GM12865 (cell line): ENCODE measurements at regions not wholly inside any gene's neighbourhood (a gene's known extent, or its start where the extent isn't known, plus 50 kb on each side); places are given as distances from the start of the nearest gene placed in this dataset.
"Not testable (repeated sequence)": the region's sequence is repeated elsewhere in the genome, so short reads cannot be mapped to it uniquely, and the experiment has no call there.

Experiments used
- DNase-seq: peaks from one replicate; pipeline ENCODE4 v3.0.0; 2010; ENCODE audit warnings: low read depth
- H3K4me3 ChIP-seq: 2 replicates; pipeline ENCODE4 v1.5.1; 2011; ENCODE audit warnings: mild to moderate bottlenecking, low read depth, low read length, control low read depth
- TF ChIP-seq, protein P1 (sequence below): IDR thresholded peaks from 2 replicates; pipeline ENCODE4 v1.5.1; 2011; ENCODE audit warnings: low read length, control low read depth, low read depth, inconsistent platforms; ENCODE audit not compliant: insufficient read depth; ENCODE audit errors: missing control alignments

DNA sequence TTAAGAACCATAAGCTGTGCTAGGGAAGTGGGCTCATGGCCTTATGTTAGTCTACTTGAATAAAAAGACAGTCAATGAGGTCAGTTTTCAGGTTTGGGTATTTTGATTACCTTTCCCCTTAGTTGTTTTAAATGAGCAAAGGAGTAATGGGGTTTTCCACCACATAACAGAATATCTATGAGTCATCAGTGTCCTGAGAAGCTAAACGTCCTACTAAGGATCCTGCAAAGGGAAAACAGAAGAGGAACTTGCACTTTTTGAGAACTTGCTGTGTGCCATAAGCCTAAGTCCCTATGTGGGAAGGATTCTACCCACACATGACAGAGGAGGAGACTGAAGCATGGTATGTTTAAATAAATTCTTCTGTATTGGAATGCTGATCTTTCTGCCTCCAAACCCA lies 292.8 kb upstream of the TMC3 start:
- peak; percentile 36 for DNase-seq
- H3K4me3 ChIP-seq: no peak overlapping the region
- TF ChIP-seq, protein P1, sequence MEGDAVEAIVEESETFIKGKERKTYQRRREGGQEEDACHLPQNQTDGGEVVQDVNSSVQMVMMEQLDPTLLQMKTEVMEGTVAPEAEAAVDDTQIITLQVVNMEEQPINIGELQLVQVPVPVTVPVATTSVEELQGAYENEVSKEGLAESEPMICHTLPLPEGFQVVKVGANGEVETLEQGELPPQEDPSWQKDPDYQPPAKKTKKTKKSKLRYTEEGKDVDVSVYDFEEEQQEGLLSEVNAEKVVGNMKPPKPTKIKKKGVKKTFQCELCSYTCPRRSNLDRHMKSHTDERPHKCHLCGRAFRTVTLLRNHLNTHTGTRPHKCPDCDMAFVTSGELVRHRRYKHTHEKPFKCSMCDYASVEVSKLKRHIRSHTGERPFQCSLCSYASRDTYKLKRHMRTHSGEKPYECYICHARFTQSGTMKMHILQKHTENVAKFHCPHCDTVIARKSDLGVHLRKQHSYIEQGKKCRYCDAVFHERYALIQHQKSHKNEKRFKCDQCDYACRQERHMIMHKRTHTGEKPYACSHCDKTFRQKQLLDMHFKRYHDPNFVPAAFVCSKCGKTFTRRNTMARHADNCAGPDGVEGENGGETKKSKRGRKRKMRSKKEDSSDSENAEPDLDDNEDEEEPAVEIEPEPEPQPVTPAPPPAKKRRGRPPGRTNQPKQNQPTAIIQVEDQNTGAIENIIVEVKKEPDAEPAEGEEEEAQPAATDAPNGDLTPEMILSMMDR: no peak

DNA sequence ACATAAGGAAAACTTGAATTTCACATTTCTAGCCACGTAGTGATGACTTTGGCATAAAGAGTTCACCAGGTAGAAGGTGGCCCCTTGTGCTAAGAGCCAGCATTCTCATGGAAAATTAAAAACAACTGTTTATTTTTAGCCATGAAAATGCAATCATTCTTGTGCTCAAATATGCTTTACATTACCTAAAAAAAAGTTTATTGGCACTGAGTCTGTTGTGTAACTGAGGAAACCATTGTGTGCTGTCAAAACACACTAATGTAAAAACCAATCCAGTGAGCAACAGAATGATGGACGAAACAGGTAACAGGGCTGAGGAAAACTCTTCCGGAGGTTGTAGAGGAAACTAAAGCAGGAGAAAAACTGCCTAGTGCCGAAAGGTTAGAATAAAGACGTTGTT lies 287.0 kb upstream of the TMC3 start:
- TF ChIP-seq, protein P1: no peak
- DNase-seq: no peak
- no peak overlapping the region for H3K4me3 ChIP-seq

DNA sequence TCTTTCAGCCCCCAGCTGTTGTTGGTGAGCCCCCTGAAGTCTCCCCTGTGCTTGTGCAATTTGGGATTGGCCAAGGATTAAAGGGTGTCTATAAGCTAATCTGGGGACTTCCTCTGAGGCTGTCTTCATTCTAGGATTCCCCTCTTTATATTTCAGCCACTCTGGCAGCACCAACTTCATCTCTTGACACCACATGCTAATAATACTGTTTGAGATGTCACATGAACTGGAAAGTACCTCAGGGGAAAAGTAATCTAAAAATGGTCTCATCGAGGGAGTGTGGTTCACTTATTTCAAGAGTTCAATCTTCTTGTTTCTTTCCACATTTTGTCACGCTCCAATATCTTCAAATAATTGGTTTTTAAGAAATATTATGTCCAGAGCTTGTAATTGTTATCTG lies 279.2 kb upstream of the TMC3 start:
- TF ChIP-seq, protein P1: no peak
- no peak overlapping the region for H3K4me3 ChIP-seq
- DNase-seq: peak; percentile 35

DNA sequence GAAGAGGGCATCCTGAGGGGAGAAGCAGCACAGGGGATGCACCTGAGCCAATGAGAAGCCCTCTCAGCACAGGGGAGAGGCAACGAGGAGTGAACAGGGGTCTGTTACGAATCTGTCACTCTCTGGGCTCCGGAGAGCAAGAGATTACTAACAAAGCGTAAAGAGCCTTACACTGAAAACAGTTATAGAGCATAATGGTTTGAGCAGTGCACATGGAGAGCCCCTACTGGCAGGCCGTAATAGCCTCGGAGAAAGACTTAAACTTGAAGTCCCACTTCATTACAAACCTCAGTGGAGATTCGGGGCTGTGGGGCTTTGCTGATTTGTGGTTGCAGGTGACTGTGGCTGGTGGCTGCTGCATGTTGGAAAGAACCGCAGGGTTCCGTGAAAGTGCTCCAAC lies 271.5 kb upstream of the TMC3 start:
- DNase-seq: no peak
- no peak overlapping the region for H3K4me3 ChIP-seq
- TF ChIP-seq, protein P1: no peak

DNA sequence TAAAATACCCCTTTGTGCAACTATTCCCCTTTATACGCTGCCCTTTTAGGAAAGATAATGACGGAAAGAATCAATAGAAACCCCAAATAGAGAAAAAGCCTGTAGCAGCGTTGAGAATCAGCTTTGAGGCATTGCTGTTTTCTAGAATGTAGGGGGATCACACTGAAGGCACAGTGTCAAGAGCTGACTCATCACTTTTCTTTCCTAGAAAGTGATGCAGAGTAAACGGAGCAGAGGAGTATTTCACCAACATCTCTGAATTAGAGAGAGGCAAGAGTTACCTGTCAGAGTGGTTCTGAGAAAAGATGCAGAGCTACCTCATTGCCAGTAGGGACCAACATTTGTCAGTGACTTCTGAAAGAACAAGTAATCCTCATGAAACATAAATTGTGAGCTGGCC lies 269.8 kb upstream of the TMC3 start:
- DNase-seq: no peak
- no peak overlapping the region for H3K4me3 ChIP-seq
- TF ChIP-seq, protein P1: no peak

DNA sequence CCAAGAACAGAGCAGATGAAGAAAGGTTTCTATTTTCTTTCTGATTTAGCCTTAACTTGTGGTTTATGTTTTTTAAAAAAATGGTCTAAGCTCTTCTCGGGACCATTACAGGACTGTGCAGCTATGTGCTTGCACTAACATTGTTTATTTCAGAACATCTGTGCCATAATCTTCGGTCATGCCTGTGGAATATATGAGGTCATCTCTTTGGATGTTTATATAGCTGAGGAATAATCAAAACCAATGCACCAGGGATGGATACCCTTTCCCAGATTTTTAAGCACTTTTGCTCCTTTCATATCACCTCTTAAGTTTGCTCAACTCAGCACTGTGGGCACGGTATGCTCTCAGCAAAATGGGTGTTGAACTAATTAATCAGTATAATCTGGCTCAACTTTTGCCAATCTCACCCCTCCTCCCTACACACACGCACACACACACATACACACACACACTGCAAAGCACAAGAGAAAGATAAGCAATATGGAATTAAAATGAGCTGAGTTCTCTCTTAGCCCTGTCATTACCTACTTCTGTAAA lies 268.5 kb upstream of the TMC3 start:
- DNase-seq: no peak
- H3K4me3 ChIP-seq: no peak overlapping the region
- TF ChIP-seq, protein P1: no peak

DNA sequence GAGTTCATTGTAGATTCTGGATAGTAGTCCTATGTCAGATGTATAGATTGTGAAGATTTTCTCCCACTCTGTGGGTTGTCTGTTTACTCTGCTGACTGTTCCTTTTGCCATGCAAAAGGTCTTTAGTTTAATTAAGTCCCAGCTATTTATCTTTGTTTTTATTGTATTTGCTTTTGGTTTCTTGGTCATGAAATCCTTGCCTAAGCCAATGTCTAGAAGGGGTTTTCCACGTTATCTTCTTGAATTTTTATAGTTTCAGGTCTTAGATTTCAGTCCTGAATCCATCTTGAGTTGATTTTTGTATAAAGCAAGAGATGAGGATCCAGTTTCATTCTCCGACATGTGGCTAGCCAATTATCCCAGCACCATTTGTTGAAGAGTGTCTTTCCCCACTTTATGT lies 262.1 kb upstream of the TMC3 start:
- not testable (repeated sequence) for DNase-seq, H3K4me3 ChIP-seq
